Erythroblast (primary cell): ENCODE measurements at regions not wholly inside any gene's neighbourhood (a gene's known extent, or its start where the extent isn't known, plus 50 kb on each side); places are given as distances from the start of the nearest gene placed in this dataset.

Experiments
- DNase-seq, 2 experiments: peaks; one replicate each; lab custom pipeline; 2025; lab: John Stamatoyannopoulos, UW
- GATA1 ChIP-seq: IDR thresholded peaks from 2 replicates; pipeline ENCODE4 v1.6.1; 2011; ENCODE audit warnings: low read depth, mild to moderate bottlenecking, control low read depth, low read length, moderate library complexity
- POLR2A ChIP-seq: IDR thresholded peaks from 2 replicates; pipeline ENCODE4 v1.6.1; 2011; ENCODE audit warnings: mild to moderate bottlenecking, low read length

DNA sequence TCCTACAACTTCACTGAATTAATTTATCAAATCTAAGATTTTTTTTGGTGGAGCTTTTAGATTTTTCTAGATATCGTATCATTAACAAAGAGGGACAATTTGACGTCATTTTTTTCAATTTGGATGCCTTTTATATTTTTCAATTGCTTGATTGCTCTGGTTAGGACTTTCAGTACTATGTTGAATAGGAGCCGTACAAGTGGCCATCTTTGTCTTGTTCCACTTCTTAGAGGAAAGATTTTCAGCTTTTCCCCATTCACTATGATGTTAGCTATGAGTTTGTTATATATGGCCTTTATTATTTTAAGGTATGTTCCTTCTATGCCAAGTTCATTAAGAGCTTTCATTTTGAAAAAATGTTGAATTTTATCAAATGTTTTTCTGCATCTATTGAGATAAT, 86.4 kb upstream of the MYCN start:
- no peak for TF ChIP-seq POLR2A
- no peak for TF ChIP-seq GATA1
- DNase-seq = no peak

DNA sequence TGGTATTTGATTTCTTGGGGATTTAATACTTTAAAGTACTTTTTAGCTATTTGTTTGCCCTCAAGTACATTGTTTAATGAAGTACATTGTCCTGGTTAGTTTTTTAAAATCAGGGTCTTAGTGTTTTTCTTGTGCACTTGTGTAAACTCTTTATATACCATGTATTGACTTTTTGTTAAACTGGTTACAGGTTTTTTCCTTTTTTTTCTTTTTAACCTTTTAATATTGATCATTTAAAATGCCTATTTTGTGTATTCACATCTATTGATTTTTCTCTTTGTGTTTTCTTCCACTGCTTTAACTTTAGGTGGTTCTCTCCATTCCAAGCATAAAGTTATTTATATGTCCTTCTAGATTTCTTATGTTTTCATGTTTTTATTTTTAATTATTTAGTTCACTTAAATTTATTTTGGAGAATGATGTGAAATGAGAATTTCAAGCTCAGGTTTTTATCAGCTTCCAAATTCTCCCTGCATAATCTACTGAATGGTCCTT, 84.5 kb upstream of the MYCN start:
- DNase-seq = no peak
- TF ChIP-seq GATA1 = no peak

DNA sequence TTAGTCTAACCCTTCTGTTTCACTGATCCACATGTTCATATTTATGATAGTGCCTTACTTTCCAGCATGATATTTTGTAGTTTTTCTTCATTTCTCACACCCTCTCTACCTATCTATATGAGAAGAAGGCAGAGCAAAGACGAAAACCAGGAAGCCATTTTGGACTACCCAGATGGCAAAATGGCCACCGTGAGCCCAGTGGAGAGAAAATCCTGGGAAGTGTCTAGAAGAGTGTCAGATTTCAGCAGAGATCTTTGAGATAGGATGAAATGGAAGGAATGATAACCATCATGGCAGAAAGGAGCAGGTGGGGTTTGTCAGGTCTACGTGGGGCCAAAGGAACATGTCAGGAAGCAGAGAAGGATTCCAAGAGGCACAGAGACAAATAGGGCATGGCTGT, 84.0 kb upstream of the MYCN start:
- DNase-seq = no peak
- no peak for TF ChIP-seq POLR2A
- no peak for TF ChIP-seq GATA1

DNA sequence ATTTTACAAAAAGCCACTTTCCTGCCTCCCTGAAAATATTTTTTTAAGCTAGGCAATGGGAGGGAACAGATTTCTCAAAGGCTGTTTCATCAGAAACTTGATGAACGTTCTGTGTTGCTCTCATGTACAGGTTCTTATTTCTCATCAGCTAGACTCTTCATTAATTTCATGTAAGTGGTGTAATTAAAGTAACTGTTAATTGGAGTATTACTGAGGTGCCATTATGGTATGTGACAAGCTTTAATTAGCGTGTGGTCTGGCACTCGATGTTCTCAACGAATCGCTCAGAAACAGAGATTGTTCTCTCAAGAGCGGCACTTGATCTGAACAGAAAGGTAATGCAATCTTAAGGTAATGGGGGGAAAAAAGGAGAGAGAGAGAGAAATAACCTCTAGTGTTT, 81.9 kb upstream of the MYCN start:
- no peak for TF ChIP-seq GATA1
- no peak for TF ChIP-seq POLR2A
- no peak for DNase-seq

DNA sequence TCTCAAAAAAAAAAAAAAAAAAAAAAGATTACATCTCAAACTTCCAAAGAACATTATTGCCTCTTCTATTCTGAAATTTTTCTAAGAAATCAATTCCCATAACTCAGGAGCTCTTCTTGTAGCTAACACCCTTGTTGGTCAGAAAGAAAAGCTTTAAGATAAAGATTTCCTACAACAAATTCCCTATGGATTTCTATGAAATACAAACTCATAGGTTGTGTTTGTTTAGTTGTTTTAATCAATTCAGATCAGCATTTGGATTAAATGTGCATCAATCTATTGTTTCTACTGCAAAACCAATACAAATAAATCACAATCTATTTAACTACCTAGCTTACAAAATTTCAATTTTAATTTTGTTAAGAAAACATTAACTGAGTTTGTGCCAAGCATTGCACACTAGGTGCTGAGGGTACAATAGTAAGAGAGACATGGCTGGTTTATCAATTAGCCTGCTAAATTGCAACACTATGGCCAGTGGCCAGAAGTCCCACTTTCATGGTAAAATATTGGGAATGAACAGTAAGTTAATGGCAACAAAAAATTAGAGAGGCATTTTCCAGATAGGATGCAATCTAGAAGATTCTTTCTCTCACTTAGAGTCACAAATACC, 80.2 kb upstream of the MYCN start:
- no peak for DNase-seq
- TF ChIP-seq POLR2A (no peak), GATA1 (no peak)

DNA sequence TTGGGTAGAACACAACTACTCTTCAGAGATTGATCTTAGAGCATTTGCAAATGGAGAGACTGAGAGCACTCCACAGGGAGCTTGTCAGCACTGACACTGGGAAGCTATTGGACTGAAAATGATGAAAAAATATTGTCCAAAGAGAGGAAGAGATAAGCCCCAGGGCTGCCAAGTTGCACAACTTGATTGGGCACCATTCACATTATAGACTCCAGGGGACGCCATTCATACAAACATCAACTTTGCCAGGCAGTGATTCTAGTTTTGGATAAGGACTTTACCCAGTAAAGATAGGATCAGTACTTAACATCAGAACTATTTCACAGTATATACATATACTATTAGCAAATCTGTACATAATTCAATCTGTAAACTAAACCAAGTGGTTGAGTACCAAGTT, 79.6 kb upstream of the MYCN start:
- no peak for DNase-seq
- TF ChIP-seq GATA1 (no peak), POLR2A (no peak)

DNA sequence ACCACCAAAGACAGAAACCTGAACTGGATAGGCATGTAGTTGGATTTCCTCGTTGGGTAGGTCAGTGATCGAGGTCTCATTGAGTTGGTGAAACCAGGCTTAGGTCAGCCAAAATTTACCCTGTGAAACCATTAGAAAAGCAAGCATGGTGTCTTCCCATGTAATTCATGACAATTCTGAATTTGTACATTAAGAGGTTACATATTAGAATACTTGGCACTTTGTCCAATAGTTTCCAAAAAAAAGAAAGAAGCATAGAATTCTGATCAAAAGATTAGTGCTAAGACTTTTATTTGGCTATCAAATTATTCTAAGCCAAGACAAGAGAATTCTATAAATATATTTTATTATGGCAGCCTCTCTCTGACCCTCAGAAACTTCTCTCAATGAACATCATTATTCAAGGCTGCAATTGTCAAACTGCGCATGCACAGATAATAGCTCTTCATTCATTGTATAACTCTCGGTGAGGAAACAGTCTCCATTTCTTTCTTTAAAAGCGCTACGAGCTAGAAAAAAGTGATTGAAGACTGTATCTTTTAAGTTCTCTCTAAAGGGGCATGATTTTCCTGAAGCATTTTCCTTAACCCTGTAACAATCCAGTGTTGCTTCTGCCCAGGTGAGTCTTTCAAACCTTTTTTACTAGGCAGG, 79.1 kb upstream of the MYCN start:
- no peak for TF ChIP-seq POLR2A
- TF ChIP-seq GATA1 = no peak
- no peak for DNase-seq

DNA sequence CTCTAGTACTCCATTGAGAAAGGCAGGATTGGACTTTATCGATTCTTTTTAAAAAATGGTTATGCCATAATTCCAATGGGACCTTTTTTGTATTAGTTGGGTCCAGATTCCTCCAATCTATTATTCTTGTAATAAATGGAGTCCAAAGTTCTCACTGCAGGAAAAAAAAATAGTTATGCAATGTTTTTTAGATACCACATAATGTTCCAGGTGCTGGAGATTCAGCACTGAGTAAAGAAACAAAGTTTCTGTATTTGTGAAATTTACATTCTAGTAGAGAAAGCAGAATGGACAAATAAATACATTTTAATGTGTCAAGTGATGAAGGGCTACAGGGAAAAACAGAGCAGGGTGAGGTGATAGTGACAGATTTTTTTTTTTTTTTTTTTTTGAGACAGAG, 78.5 kb upstream of the MYCN start:
- no peak for DNase-seq
- TF ChIP-seq GATA1 (no peak), POLR2A (no peak)

DNA sequence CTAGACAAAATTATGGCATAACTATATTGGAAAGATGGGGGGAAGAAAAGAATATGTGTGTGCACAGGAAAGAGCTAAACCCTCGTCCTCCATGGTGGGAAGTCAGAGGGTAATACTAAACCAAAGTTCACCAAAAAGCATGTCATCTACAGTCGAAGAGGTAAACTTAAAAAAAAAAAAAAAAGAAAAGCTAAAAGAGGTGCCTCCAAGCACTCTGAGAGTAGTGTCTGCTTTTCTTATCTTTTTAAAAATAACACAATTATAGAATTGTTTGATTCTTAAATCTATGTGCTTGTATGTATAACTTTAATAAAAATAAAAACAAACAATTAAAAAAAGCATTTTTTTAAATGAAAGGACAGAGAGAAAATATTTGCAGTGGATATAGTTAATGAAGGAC, 77.3 kb upstream of the MYCN start:
- DNase-seq = no peak
- TF ChIP-seq POLR2A (no peak), GATA1 (no peak)

DNA sequence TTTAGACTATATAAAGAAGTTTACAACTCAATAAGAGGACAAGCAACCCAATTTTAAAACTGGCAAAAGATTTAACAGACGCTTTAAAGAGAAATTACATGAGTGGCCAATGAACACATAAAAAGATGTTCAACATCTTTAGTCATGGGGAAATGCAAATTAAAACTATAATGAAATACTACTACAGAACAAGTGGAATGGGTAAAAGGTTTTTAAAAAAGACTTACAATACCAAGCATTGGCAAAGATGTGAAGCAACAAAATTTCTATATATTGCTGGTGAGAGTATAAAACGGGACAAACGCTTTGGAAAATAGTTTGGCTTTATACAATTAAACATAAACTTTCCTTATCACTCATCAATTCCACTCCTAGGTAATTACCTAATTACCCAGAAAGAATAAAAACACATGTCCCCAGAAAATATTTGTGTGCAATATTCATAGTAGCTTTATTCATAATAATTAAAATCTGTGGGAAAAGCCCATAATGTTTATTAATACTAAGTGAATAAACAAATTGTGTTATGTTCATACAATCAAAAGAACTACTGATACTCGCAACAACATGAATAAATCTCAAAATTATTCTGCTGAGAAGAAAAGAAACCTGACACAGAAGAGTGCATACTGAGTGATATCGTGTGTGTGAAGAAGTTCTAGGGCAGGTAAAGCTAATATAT, 76.7 kb upstream of the MYCN start:
- TF ChIP-seq GATA1 (no peak), POLR2A (no peak)
- no peak for DNase-seq

DNA sequence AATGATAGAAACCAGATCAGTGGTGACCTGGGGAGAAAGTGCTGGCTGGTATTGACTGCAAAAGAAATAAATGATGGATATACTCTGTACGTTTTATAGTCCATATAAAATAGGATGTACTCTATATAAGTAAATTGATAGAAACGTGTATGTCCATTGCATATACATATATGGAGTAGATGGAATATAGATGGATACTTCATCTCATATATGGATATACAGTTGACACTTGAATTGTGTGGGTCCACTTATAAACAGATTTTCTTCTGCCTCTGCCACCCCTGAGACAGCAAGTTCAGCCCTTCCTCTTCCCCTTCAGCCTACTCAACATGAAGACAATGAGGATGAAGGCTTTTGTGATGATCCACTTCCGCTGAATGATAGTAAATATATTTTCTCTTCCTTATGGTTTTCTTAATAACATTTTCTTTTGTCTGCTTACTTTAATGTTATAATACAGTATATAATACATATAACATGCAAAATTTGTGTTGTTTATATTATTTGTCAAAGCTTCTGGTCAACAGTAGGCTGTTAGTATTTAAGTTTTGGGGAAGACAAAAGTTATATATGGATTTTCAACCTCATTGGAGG, 76.1 kb upstream of the MYCN start:
- no peak for TF ChIP-seq GATA1
- DNase-seq = no peak

DNA sequence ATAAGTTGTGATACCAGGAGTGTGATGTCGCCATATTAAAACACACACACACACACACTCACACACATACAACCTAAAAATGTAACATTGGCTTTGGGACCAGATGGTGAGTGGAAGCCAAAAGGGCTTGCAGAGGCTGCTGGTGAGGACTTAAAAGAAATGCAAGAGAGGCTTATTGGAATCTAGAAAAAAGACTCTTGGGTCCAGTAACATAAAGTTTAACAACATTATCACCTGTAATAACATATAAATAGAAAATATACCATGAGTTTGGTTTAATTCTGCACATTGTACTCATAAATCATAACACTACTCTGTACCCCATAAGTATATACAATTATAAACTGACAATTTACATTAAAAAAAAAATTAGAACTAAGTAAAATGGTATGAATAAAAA, 74.4 kb upstream of the MYCN start:
- TF ChIP-seq GATA1 (no peak), POLR2A (no peak)
- no peak for DNase-seq

DNA sequence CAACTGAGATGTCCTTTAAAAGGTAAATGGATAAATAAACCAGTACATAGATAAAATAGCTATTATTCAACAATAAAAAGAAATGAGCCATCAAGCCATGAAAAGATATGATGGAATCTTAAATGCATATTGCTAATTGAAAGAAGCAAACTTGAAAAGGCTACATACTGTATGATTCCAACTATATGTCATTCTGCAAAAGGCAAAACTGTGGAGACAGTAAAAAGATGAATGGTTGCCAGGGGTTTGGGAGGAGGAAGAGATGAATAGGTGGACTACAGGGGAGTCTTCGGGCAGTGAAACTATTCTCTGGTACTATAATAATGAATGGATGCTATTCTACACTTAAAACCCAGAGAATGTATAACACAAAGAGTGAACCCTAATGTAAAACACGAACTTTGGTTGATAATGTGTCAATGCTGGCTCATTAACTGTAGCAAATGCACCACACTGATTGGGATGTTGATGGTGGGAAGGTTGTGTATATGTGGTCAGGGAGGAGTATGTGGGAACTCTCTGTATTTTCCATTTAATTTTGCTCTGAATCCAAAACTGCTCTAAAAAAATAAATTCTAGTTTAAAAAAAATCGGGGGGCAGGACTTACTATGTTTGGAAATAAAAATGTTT, 73.7 kb upstream of the MYCN start:
- no peak for DNase-seq
- TF ChIP-seq POLR2A = no peak
